ENCODE measurements at regions not wholly inside any gene's neighbourhood (a gene's known extent, or its start where the extent isn't known, plus 50 kb on each side); places are given as distances from the start of the nearest gene placed in this dataset.
"Not testable (repeated sequence)": the region's sequence is repeated elsewhere in the genome, so short reads cannot be mapped to it uniquely, and the experiment has no call there.

- no peak for TF ChIP-seq CTCF (IDR thresholded peaks at IDR 0.05; ENCODE audit: insufficient read depth, low read length, severe bottlenecking)
- no peak for DNase-seq (ENCODE audit: low read depth)
- no peaks in the 10 kb centered on the region for H3K36me3 ChIP-seq (ENCODE audit: control insufficient read depth, insufficient read depth, low read length)
- H3K27me3 ChIP-seq (ENCODE audit: control insufficient read depth, insufficient read depth, low read length), result peaks cover 10% of the 10 kb centered on the region
- H3K4me3 ChIP-seq (ENCODE audit: low read depth, low read length), result no peak overlapping the region
- FAIRE-seq, result no peak
Observed at GRCh38 chr6:28633445-28634215, 107.9 kb downstream of the GPX5 start.

GRCh38 chr6:28634411-28634760, 108.7 kb downstream of the GPX5 start:
- H3K4me3 ChIP-seq (ENCODE audit: low read depth, low read length), result peak overlapping the region; percentile 33
- TF ChIP-seq CTCF (IDR thresholded peaks at IDR 0.05; ENCODE audit: insufficient read depth, low read length, severe bottlenecking), result no peak
- FAIRE-seq (no peak), DNase-seq (ENCODE audit: low read depth) (no peak)
- peaks cover 10% of the 10 kb centered on the region for H3K27me3 ChIP-seq (ENCODE audit: control insufficient read depth, insufficient read depth, low read length)
- H3K36me3 ChIP-seq (ENCODE audit: control insufficient read depth, insufficient read depth, low read length), result no peaks in the 10 kb centered on the region

GRCh38 chr6:28634761-28635546, 109.3 kb downstream of the GPX5 start:
- FAIRE-seq, result no peak
- peaks cover 10% of the 10 kb centered on the region for H3K27me3 ChIP-seq (ENCODE audit: control insufficient read depth, insufficient read depth, low read length)

GRCh38 chr6:28635547-28636158, 110.0 kb downstream of the GPX5 start:
- peak overlapping the region; percentile 33 for H3K4me3 ChIP-seq (ENCODE audit: low read depth, low read length)
- no peaks in the 10 kb centered on the region for H3K36me3 ChIP-seq (ENCODE audit: control insufficient read depth, insufficient read depth, low read length)
- DNase-seq (ENCODE audit: low read depth) (no peak), FAIRE-seq (no peak)
- peaks cover 10% of the 10 kb centered on the region for H3K27me3 ChIP-seq (ENCODE audit: control insufficient read depth, insufficient read depth, low read length)
- no peak for TF ChIP-seq CTCF (IDR thresholded peaks at IDR 0.05; ENCODE audit: insufficient read depth, low read length, severe bottlenecking)

More at GRCh38 chr6:28634761-28635546, 109.3 kb downstream of the GPX5 start:
- Histone ChIP-seq H3K4me3 (ENCODE audit: low read depth, low read length) (peak overlapping the region; percentile 33), H3K36me3 (ENCODE audit: control insufficient read depth, insufficient read depth, low read length) (no peaks in the 10 kb centered on the region)
- TF ChIP-seq CTCF (IDR thresholded peaks at IDR 0.05; ENCODE audit: insufficient read depth, low read length, severe bottlenecking), result no peak
- DNase-seq (ENCODE audit: low read depth), result peak; percentile 23

GRCh38 chr6:28638787-28639430, 113.2 kb downstream of the GPX5 start:
- H3K27me3 ChIP-seq (ENCODE audit: control insufficient read depth, insufficient read depth, low read length), result peaks cover 10% of the 10 kb centered on the region
- H3K36me3 ChIP-seq (ENCODE audit: control insufficient read depth, insufficient read depth, low read length), result no peaks in the 10 kb centered on the region
- no peak for TF ChIP-seq CTCF (IDR thresholded peaks at IDR 0.05; ENCODE audit: insufficient read depth, low read length, severe bottlenecking)
- FAIRE-seq (no peak), DNase-seq (ENCODE audit: low read depth) (no peak)
- no peak overlapping the region for H3K4me3 ChIP-seq (ENCODE audit: low read depth, low read length)

- FAIRE-seq; H3K27me3 ChIP-seq (ENCODE audit: control insufficient read depth, insufficient read depth, low read length); DNase-seq (ENCODE audit: low read depth); H3K36me3 ChIP-seq (ENCODE audit: control insufficient read depth, insufficient read depth, low read length); H3K4me3 ChIP-seq (ENCODE audit: low read depth, low read length): not testable (repeated sequence)
Observed at GRCh38 chr6:28639445-28640290, 114.0 kb downstream of the GPX5 start.

Measured in bronchial epithelial cell (primary cell).